Mesenteric fat pad (tissue), 1 donor: ENCODE measurements at regions not wholly inside any gene's neighbourhood (a gene's known extent, or its start where the extent isn't known, plus 50 kb on each side); places are given as distances from the start of the nearest gene placed in this dataset.
"Not testable (repeated sequence)": the region's sequence is repeated elsewhere in the genome, so short reads cannot be mapped to it uniquely, and the experiment has no call there.

Source experiments
- DNase-seq: peaks from one replicate; pipeline ENCODE4 v3.0.0-alpha.2; 2020; ENCODE audit warnings: low spot score
- donor health status: DM: yes; HTN: yes; CAD: no.

DNA sequence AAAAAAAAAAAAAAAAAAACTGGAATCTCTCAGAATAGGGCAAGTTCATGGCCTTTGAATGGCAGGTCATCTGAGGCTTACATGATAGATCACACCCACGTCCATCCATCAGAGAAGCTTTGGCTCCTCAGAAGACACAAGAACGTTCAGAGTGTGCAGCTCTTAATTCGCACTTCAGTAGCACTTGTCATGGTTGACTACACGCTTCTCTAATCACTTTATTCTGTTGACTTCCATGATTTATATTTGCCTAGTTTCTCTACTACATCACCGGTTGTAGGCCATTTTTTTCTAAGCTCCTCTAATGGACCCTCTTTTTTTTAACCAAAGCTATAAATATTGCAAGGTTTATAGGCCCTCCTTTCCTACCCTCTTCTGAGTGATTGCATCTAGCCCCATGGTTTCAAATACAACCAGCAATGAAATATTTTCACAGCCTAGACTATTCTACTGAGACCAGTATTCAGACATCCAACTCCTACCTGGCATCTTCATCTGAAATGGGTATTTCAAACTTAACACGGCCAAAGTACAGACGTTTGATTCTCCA is 305.4 kb upstream of the CELF2 start:
- DNase-seq, result no peak

DNA sequence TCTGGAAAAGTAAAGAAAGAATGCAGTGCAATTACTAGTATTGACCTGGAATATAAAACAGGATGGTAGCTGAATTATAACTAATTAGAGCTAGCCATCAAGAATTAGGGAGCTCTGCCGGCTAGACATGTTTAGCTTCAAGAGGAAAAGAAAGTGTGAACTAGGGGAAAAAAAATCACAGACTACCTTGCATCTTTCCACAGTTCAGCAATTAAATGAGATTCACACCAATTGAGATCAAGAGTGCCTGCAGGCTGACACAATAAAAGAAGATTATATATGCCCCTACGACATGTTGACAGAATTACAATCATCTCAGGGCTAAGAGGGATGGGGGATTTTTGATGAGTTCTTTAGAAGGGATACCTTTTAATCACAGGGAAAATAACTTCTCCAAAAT is 303.3 kb upstream of the CELF2 start:
- DNase-seq, result no peak

DNA sequence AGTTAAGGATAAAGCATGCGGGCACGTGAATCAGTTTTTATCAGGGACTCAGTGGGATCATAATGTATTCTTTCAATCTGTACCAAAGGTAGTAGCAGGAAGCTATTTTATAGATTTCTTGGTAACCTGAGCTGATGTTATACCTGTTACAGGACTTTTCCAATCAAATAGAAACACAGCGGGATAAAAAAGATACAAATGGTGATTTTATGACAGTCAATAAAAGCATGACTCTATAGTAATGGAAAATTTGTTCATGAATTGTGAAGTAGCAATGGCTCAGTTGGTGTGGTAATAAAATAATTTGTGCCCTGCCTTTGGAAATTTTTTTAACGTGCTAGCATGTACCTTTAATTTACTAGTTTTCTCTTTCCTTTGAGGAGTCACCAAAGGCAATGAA is 300.7 kb upstream of the CELF2 start:
- DNase-seq, result no peak

DNA sequence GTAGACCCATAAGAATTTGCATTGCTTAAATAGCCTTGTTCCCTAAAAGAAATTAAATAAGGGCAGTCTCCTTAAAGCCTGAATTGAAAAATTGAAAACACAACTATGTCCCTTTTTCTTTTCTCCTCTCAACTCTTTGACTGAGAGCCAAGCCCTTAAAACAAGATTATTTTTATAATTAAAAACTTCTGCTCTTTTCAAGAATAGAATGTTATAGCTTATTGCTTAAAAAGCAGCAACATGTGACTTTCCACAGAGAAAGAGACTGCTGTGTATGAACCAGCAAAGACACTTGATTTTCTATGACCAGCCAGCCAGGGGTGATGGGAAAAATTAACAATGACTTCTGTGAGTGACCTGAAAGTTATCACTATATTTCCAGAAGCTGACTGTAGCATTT is 295.2 kb upstream of the CELF2 start:
- DNase-seq, result no peak

DNA sequence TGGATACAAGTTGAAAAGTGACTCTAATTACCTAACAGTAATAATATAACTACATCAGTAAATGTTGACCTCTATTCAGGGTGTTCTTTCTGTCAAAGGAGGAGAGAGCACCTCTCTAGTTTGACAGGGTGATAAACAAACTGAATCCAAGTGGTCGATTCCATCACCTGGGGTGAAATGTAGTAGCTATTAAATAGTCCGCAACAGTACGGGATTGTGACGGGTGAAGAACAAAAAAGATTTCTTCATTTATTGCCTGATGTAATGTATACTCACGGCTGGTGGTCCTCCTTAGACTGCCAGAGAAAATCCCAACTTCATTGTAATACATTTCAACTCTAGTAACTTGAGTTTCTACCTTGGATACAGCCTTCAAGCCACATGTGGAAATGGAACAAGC is 292.5 kb upstream of the CELF2 start:
- no peak for DNase-seq

DNA sequence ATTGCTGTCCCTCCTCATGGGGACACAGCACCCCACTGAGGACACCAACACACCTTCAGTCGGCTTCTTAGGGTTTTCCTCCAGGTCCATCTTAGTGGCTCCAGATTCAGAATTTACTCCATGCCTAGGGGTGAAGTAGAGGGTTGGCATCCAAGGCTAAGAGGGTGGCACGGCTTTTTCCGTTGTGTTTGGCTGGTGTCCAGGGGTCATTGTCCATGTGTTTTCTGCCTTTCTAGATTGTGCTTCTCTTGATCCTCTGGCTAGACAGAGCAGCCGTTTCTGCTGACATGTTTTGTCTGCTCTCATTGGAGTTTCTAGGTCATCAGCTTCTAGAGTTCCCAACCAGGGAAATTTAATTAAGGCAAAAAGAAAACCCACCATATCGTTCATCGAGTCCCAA is 291.6 kb upstream of the CELF2 start:
- no peak for DNase-seq

DNA sequence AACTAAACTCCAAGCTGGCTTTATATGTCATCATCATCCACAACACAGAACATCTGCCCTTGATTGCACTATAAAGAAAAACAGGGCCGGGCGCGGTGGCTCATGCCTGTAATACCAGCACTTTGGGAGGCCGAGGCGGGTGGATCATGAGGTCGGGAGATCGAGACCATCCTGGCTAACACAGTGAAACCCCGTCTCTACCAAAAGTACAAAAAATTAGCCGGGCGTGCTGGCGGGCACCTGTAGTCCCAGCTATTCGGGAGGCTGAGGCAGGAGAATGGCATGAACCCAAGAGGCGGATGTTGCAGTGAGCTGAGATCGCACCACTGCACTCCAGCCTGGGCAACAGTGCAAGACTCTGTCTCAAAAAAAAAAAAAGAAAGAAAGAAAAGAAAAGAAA is 290.3 kb upstream of the CELF2 start:
- not testable (repeated sequence) for DNase-seq

DNA sequence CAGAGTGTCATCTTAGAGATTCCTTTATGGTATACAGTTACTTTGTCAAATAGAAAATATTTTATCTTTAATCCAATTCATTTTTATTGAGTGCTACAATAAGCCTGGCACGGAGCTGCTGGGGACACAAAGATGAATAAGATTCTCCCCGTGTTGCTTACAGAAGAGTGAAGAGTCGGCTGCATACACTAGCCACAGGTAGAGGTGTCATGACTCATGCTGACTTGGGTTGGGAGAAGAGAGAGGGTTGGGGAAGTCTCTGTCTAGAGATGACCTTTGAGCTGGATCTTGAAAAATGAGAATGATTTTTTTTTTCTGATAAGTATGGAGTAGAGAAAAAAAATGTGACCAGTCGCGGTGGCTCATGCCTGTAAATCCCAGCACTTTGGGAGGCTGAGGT is 289.9 kb upstream of the CELF2 start:
- DNase-seq, result no peak

DNA sequence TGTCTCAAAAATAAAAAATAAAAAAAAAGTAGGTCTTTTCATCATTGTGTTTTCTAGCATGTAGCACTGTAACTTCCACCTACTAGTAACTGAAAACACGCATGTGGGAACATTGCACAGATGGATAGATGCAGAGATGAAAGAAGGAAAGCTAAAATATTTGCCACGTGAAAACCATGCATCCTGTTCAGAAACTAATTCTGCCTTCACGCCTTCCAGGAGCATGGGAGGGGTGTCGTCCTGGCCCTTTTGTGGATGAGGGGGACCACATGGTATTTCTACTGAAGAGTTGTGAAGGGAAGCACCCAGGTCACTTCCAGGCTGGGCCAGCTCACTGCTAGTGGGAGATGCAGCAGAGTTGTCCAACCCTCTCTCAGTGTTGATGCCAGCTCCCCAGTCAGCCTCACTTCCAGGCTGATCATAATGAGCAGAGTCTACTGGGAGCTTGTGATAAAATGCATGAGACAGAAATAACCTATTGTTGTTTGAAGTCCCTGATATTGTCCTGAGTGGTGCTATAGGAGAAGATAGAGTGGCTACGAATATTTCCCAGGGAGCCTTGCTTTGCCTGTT is 287.1 kb upstream of the CELF2 start:
- no peak for DNase-seq

DNA sequence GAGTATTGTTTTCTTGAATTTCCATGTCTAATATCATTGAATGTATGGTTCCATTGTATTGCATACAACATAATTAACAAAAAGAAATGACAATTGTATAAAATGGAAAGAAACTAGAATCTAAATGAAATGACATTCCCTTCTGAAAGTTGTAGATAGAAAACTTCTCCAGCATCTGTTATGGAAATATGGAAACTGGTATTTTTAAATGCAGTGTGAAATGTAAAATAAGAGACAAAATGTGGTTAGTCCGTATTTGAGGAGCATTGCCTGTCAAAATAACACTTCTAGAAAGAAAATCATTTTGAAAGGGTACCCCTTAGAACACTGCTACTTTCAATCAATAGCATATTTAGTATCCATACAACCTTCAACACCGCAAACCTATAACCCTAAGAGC is 286.3 kb upstream of the CELF2 start:
- DNase-seq, result no peak

DNA sequence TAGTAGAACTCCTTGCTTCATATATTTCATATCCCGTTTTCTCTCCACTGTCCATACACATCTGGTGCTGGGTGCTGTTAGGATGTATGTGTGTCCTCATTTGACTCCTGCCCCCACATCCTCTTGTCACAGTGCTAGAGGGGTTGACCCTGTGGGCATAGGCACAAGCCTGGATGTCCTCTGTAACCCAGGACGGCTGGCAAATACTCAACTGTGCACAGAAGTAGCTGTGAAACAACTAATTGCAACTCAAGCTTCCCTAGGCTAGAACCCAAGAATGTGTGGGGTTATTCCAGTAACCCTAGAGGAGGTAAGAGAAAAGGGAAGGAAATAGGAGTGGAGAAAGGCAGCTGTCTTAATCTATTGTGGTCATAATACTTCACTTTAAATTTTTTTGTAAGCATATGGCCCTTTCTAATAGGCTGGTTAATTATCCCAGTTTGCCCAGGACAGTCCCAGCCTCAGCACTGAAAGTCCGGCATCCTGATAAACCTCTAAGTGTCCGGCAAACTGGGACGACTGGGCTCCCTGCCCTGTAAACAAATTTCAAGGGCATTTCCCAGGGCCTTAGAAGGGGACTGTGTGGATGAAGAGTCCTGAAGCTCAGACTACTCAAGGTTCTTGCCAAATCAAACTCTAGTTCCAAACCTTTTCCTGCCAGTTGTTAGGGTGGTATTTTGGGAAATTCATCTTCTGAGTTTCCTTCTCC is 283.2 kb upstream of the CELF2 start:
- DNase-seq, result no peak

DNA sequence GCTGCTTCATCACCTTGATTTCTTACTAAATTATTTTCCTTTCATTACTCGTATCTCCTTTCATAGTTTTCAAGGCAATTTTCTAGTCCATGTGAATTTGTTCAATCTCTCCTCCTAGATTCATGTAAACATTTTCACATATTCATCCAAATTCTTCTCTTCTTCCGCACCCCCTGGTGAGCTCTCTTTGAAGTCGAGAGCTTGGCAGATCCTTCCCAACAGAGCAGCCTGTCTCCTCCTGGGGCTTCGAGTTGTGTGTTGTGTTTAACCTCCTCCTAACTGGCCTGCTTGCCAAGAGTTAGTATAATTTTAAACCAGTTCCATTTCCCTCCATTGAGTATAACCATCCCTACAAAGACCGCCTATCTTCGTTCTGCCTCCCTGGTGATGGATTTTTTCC is 272.4 kb upstream of the CELF2 start:
- no peak for DNase-seq

DNA sequence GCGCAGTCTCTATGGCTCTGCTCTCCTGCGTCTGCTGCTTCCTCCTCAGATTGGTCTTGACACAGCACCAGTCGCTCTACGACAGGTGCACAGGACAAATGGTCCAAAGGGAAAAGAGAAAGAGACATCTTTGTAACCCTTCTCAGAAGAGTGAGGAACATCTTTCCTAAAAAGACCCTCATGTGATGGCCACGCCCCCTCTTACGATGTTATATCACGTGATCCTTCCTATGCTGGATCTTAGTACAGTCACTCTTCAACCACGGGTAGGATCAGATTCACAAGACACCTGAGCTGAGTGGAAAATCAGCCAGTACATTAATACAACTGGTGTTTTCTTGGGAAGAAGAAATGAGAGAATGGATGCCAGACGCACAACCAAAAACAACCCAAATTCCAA is 262.2 kb upstream of the CELF2 start:
- DNase-seq, result no peak

DNA sequence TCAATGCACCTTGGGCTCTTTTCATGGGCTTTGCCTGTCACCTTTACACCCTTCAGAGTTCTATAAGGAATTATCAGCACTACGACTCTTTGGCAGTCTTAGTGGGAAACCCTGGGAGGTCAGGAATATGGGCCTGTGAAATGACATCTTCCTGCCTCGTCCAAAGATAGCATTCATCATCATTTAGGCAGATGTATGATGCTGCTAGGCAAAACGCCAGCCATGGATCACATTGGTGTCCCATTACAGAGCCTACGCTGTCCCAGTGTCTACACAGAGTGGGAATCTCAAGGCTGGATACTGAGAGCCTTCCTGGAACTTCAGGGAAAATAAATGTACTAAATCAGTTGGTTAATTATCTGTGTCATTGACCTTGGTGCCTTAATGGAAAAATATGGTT is 259.4 kb upstream of the CELF2 start:
- DNase-seq, result no peak

DNA sequence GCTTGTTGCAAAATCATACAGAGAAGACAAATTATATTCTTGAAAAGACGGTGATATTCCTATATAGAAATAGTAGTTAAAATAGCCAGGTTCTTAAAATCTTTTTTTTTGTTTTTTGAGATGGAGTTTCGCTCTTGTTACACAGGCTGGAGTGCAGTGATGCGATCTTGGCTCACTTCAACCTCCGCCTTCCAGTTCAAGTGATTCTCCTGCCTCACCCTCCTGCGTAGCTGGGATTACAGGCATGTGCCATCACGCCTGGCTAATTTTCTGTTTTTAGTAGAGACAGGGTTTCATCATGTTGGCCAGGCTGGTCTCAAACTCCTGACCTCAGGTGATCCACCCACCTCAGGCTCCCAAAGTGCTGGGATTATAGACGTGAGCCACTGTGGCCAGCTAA is 257.9 kb upstream of the CELF2 start:
- not testable (repeated sequence) for DNase-seq

DNA sequence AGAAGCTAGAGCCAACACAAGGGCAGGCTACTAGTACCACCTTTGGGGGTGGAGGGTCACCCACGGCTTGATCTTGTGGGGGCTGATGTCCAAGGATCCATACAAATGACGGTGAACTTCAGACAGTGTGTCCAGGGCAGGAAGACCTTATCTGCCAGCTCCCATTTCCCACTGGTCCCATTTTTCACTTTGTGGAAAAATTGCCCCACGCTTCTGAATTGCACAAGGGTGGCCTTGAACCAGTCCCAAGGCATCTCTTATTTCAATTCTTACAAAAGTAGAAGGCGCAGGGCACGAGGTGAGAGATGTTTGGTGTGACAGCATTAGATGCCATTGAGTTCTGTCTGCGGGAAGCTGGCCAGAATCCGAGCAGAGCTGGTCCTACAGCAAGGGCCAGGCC is 252.7 kb upstream of the CELF2 start:
- DNase-seq, result no peak

DNA sequence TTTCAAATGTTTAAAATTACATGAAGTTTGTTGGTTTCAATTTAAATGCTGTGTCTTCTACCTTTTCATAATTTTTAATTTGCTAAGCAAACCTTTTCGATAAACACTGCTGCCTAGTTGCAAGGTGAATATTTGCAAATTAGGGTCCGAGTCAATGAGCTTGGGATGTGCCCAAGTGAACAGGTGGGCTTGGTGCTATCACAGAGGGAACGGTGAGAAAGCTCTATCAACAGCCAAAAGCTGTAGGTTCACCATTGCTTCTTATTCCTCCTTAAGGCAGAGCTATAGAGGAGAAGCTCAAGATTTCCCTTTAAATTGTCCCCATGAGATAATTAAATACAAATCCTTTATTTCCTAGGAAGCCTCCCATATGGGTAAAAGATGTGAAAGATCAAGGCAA is 245.3 kb upstream of the CELF2 start:
- no peak for DNase-seq

DNA sequence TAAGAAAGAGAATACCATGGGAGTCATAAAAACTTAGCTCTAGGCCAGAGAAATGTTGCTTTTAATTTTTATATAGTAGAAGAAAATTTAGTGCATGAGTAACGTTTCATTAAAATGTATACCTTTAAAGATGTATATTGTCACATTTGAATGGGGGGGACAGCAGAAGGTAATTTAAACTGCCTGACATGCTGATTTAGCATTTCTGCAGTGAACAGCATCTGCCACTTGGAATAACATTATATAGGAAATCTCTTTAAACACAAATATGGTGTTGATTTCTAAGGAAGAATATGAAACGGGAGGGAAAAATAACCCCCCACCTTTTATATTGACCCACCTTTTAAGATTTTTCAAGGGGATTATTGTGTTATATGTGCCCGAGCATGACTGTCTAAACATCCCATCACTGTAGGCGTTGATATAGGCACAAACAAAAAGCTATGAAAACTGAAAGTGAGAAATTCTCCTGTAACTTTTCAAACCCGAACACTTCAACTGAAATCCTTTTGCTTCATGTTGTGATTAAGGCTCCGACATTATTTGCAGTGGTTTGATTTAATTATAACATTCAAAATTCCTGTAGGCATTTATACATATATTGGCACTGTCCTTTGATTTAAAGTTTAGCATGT is 244.7 kb upstream of the CELF2 start:
- no peak for DNase-seq

DNA sequence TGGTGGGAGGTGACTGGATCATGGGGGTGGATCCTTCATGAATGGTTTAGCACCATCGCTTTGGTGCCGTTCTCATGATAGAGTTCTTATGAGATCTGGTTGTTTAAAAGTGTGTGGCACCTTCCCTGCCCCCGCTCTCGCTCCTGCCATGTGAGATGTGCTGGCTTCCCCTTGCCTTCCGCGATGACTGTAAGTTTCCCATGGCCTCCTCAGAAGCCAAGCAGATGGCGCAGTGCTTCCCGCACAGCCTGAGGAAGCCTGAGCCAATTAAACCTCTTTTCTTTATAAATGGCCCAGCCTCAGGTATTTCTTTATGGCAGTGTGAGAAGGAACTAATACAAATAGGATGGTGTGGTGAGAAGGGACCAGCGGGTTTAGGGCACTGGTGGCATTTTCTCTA is 243.3 kb upstream of the CELF2 start:
- no peak for DNase-seq

DNA sequence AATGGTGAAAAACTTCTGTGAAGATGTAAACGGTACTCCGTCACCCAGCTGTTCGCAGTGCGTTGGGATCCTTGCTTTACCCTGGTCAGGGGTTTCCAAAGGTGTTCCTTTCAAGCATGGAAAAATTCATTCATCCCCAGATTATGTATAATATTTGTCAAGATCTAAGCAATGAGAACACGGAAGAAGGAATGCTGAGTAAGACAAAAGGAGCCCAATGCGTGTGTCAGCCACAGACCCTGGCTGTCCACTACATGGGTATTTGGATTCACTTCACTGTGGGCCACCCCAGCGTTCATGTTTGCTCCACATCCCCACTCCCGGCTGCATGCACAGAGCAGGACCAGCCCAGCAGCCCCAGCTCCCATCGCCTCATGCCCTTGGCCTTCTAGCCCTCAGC is 241.3 kb upstream of the CELF2 start:
- DNase-seq, result no peak

DNA sequence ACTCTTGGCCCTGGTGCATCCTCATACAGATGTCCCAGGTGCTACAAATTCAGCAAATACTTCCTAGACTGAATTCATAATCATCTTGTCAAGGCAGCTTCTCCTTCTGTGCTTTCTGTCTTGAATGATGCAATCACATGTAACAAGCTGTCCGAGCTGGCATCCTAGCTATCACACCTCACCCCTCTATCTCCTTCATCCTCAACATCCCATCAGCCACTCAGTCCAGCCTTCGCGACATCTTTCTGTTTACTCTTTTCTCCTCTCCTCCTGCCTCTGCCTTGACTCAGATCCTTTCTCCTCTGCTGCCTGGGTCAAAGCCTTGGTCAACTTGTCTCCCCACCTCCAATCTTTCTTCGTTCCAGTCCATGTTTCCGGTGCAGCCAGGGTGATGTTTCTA is 240.4 kb upstream of the CELF2 start:
- DNase-seq, result no peak

DNA sequence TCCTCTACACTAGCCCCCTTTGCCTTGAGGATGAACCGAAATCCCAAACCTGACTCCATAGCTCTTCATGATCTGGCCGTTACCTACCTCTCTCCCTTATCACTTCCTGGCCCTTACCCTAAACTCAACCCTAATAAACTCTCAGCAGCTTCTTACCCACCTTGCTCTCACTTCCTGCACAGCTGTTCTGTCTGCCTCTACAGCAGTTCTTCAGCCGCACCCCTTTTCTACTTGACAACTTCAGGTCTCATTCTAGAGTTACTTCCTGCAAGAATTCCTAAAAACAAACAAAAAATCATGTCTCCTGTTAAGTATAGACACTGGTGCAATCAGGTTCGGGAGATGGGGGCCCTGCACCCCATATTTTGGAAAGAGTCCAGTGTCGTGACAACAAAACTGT is 239.9 kb upstream of the CELF2 start:
- no peak for DNase-seq

DNA sequence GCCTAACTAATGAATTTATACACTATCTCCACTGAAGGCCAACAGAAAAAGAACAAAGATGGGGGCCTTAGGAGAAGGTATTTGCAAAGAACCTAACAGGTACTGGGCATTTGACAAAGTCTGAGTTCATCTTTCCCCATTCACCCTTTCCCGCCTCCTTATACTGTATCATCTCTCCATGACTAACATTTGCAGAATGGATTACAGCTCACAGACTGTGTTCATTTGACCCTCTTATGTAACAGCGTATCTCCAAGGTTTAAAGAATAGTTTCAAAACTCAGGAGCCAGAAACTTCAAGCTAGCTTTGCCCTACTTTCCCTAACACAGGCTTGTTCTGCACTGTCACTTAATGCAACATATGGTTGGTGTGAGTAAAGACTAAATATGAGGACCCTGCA is 238.7 kb upstream of the CELF2 start:
- DNase-seq, result no peak
